ENCODE measurements at regions not wholly inside any gene's neighbourhood (a gene's known extent, or its start where the extent isn't known, plus 50 kb on each side); places are given as distances from the start of the nearest gene placed in this dataset.

GRCh38 chr9:14478175-14479162, 164.5 kb upstream of the NFIB start:
- no peak for TF ChIP-seq CTCF (IDR thresholded peaks at IDR 0.05; ENCODE audit: low read length)
- TF ChIP-seq EZH2 (IDR thresholded peaks at IDR 0.05; ENCODE audit: borderline replicate concordance, low read length) = no peak
